K562 (cell line): ENCODE measurements at regions not wholly inside any gene's neighbourhood (a gene's known extent, or its start where the extent isn't known, plus 50 kb on each side); places are given as distances from the start of the nearest gene placed in this dataset.

Experiments
- CBX8 ChIP-seq: fragments of 200-600 bp; sonication (generic); IDR thresholded peaks from 2 replicates; pipeline ENCODE4 v1.6.1; 2012; ENCODE audit warnings: borderline replicate concordance, mixed run types, low read depth, mild to moderate bottlenecking, moderate library complexity, mixed read lengths, low read length, control low read depth, inconsistent platforms; ENCODE audit not compliant: poor library complexity, severe bottlenecking; ENCODE audit errors: extremely low read depth
- CREB1 ChIP-seq, 2 experiments: sonication (generic) in 1 of 2; formaldehyde crosslinking in 1 of 2; IDR thresholded peaks; 2 replicates each; pipeline versions ENCODE4 v1.6.1 to v1.8.0; 2012 to 2022; ENCODE audit warnings: inconsistent platforms in 1 of 2, mild to moderate bottlenecking in 1 of 2, missing genetic modification reagents in 1 of 2, moderate library complexity in 1 of 2
- FOXA3 ChIP-seq, 2 experiments: fragments of 450-650 bp in 1 of 2; sonication (generic) in 1 of 2; formaldehyde crosslinking; IDR thresholded peaks in 1 of 2; conservative IDR thresholded peaks in 1 of 2; 2 replicates each; pipeline versions ENCODE4 v1.4.0 to v1.8.0; 2020 to 2022; ENCODE audit warnings: mild to moderate bottlenecking in 2 of 2, missing genetic modification reagents in 1 of 2
- FOXO4 ChIP-seq: fragments of 450-650 bp; formaldehyde crosslinking; IDR thresholded peaks from 2 replicates; pipeline ENCODE4 v1.4.0; 2020; ENCODE audit warnings: mild to moderate bottlenecking, moderate library complexity
- GTF2A2 ChIP-seq: IDR thresholded peaks from 2 replicates; pipeline ENCODE4 v1.6.1; 2016; ENCODE audit warnings: mild to moderate bottlenecking, missing genetic modification characterization, missing compliant biosample characterization
- HLTF ChIP-seq: fragments of 450-650 bp; IDR thresholded peaks from 2 replicates; pipeline ENCODE4 v1.6.1; 2016
- KLF6 ChIP-seq: fragments of 250-450 bp; sonication (Bioruptor Pico); IDR thresholded peaks from 2 replicates; pipeline ENCODE4 v1.4.0; 2020; ENCODE audit warnings: mild to moderate bottlenecking, moderate library complexity, borderline replicate concordance
- MTA2 ChIP-seq: fragments of 450-650 bp; IDR thresholded peaks from 2 replicates; pipeline ENCODE4 v1.6.1; 2016; ENCODE audit warnings: low read depth
- NR0B1 ChIP-seq: fragments of 450-650 bp; IDR thresholded peaks from one replicate; pipeline ENCODE4 v1.6.1; 2018; ENCODE audit warnings: mild to moderate bottlenecking, moderate library complexity; ENCODE audit not compliant: partially characterized antibody
- SIRT6 ChIP-seq: IDR thresholded peaks from one replicate; pipeline ENCODE4 v1.6.1; 2012; ENCODE audit warnings: low read depth, mild to moderate bottlenecking, control low read depth, inconsistent platforms, low read length, moderate library complexity
- SMARCE1 ChIP-seq: fragments of 450-650 bp; IDR thresholded peaks from 2 replicates; pipeline ENCODE4 v1.7.1; 2016; ENCODE audit warnings: mild to moderate bottlenecking
- ZNF785 ChIP-seq: fragments of 250-450 bp; sonication (Bioruptor Pico); IDR thresholded peaks from 2 replicates; pipeline ENCODE4 v1.4.0; 2020; ENCODE audit warnings: mild to moderate bottlenecking
- TF ChIP-seq, protein P1 (sequence below): fragments of 150-350 bp; conservative IDR thresholded peaks from 2 replicates; pipeline ENCODE4 v1.6.1; 2014; ENCODE audit warnings: low read length
- TF ChIP-seq, protein P2 (sequence below): fragments of 450-650 bp; IDR thresholded peaks from 2 replicates; pipeline ENCODE4 v1.6.1; 2018; ENCODE audit warnings: mild to moderate bottlenecking, low read depth; ENCODE audit not compliant: partially characterized antibody
- TF ChIP-seq, protein P3 (sequence below): fragments of 450-650 bp; IDR thresholded peaks from 2 replicates; pipeline ENCODE4 v1.6.1; 2017; ENCODE audit warnings: antibody characterized with exemption

DNA sequence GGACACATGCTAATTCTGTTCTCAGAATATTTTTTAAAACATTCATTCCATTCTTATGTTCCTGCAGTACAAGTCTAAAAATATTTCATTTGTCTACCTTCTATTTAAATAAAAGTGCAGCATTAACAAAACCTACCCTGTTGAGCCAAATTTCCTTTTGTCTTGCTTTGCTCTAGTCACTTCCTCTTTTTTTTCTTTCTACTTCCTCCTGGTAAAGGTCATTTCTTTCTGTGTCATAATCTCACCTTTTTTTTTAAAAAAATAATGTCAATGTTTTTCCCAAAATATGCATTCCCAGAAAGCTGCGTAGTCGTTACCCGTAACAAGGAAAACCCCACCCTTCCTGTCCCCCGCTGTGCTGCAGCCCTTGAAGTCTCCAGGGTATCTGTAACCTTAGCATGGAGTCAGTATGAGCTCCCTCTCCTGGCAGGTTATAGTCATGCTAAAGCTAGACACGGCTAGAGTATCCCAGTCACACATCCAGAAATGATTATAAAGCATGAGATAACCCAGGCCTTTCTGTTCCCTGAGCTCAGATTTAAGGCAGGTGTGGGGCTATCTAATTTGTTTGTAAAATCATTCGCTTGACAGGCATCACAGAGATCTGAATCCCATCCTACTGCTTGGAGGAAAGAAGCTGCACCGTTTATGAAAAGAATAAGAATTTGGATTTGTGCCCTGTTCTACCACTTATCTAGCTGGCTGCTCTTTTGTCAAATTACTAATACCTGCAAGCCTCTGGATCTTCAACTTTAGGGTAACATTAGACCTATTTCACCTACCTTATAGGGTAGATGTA, 51.1 kb upstream of the EED start (continued):
- 0 out of 4 replicates have a peak, but pooled peaks of 1 of the 2 experiments have one; percentile 18 for TF ChIP-seq FOXA3 (CRISPR knock-in tag; conservative IDR thresholded peaks at IDR 0.05 in 1 of 2, IDR thresholded peaks at IDR 0.05 in 1 of 2)
- peak; percentile 88; the same call in 1 of the 2 replicates for TF ChIP-seq KLF6 (CRISPR knock-in tag)
- TF ChIP-seq FOXO4 (CRISPR knock-in tag): no peak
- TF ChIP-seq NR0B1: no peak
- TF ChIP-seq SMARCE1: peak; percentile 84
- no peak for TF ChIP-seq GTF2A2
- TF ChIP-seq, protein P1, sequence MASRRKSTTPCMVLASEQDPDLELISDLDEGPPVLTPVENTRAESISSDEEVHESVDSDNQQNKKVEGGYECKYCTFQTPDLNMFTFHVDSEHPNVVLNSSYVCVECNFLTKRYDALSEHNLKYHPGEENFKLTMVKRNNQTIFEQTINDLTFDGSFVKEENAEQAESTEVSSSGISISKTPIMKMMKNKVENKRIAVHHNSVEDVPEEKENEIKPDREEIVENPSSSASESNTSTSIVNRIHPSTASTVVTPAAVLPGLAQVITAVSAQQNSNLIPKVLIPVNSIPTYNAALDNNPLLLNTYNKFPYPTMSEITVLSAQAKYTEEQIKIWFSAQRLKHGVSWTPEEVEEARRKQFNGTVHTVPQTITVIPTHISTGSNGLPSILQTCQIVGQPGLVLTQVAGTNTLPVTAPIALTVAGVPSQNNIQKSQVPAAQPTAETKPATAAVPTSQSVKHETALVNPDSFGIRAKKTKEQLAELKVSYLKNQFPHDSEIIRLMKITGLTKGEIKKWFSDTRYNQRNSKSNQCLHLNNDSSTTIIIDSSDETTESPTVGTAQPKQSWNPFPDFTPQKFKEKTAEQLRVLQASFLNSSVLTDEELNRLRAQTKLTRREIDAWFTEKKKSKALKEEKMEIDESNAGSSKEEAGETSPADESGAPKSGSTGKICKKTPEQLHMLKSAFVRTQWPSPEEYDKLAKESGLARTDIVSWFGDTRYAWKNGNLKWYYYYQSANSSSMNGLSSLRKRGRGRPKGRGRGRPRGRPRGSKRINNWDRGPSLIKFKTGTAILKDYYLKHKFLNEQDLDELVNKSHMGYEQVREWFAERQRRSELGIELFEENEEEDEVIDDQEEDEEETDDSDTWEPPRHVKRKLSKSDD: no peak
- no peak; the same call in 1 of the 2 replicates for TF ChIP-seq MTA2
- TF ChIP-seq, protein P2, sequence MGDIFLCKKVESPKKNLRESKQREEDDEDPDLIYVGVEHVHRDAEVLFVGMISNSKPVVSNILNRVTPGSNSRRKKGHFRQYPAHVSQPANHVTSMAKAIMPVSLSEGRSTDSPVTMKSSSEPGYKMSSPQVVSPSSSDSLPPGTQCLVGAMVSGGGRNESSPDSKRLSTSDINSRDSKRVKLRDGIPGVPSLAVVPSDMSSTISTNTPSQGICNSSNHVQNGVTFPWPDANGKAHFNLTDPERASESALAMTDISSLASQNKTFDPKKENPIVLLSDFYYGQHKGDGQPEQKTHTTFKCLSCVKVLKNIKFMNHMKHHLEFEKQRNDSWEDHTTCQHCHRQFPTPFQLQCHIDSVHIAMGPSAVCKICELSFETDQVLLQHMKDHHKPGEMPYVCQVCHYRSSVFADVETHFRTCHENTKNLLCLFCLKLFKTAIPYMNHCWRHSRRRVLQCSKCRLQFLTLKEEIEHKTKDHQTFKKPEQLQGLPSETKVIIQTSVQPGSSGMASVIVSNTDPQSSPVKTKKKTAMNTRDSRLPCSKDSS: no peak
- TF ChIP-seq CBX8: no peak
- TF ChIP-seq HLTF: 0 out of 2 replicates have a peak, but pooled peaks have one; percentile 44
- no peak for TF ChIP-seq ZNF785
- TF ChIP-seq CREB1 (IDR thresholded peaks at IDR 0.05): peak; percentile 71
- peak; percentile 73 for TF ChIP-seq CREB1 (CRISPR knock-in tag; IDR thresholded peaks at IDR 0.05)
- TF ChIP-seq SIRT6: no peak
- TF ChIP-seq, protein P3, sequence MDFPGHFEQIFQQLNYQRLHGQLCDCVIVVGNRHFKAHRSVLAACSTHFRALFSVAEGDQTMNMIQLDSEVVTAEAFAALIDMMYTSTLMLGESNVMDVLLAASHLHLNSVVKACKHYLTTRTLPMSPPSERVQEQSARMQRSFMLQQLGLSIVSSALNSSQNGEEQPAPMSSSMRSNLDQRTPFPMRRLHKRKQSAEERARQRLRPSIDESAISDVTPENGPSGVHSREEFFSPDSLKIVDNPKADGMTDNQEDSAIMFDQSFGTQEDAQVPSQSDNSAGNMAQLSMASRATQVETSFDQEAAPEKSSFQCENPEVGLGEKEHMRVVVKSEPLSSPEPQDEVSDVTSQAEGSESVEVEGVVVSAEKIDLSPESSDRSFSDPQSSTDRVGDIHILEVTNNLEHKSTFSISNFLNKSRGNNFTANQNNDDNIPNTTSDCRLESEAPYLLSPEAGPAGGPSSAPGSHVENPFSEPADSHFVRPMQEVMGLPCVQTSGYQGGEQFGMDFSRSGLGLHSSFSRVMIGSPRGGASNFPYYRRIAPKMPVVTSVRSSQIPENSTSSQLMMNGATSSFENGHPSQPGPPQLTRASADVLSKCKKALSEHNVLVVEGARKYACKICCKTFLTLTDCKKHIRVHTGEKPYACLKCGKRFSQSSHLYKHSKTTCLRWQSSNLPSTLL: no peak
